ENCODE measurements at regions not wholly inside any gene's neighbourhood (a gene's known extent, or its start where the extent isn't known, plus 50 kb on each side); places are given as distances from the start of the nearest gene placed in this dataset.

DNA sequence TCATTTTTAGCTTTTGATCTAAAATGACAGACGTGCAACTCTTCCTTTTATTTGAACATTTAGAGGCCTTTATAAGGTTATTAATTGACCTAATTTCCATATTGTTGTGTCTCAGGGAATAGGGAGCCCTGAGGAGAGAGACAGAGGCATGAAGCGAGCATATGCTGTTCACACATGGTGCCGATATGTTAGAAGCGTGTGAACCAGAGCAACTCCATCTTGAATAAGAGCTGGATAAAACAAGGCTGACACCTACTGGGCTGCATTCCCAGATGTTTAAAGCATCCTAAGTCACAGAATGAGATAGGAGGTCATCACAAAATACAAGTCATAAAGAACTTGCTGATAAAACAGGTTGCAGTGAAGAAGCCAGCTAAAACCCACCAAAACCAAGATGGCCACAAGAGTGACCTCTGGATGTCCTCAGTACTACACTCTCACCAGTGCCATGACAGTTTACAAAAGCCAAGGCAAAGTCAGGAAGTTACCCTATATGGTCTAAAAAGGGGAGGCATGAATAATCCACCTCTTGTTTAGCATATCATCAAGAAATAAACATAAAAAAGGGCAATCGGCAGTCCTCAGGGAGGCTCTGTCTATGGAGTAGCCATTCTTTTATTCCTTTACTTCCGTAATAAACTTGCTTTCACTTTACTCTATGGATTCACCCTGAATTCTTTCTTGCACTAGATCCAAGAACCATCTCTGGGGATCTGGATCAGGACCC is 80.1 kb downstream of the SEC61G start:
- Histone ChIP-seq H3K27ac (no peak overlapping the region), H3K4me3 (no peak overlapping the region), H3K9ac (no peak overlapping the region), H3K9me3 (replicated peaks in 1 of 11) (no peaks in the 10 kb centered on the region), H3K4me2 (no peak overlapping the region), H3K4me1 (no peaks in the 10 kb centered on the region), H3K27me3 (no peaks in the 10 kb centered on the region), H3K36me3 (no peaks in the 10 kb centered on the region), H4K20me1 (no peaks in the 10 kb centered on the region)
- no peak for TF ChIP-seq Cebpa-rat (IDR thresholded peaks at IDR 0.05)

DNA sequence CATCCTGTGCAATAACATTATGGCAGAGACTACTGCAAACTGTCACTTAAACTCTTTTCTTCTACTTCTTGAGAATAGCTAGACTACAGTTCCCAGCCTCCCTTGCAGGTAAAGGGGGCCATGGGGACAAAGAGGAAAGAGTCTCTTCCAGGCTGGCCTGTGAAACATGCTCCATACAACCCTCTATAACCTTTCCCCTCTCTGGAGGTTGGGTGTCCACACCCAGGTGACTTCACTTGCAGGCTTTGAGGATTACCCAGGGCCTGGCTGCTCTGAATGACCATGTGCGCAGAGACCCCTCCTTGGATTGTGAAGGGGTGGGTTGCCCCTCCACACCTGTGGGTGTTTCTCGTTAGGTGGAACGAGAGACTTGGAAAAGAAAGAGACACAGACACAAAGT is 84.1 kb downstream of the SEC61G start:
- no peaks in the 10 kb centered on the region for H3K36me3 ChIP-seq
- no peaks in the 10 kb centered on the region for H3K4me1 ChIP-seq
- H3K27me3 ChIP-seq, result no peaks in the 10 kb centered on the region
- no peak for TF ChIP-seq Cebpa-rat (IDR thresholded peaks at IDR 0.05)
- H3K4me3 ChIP-seq, result no peak overlapping the region
- no peaks in the 10 kb centered on the region for H3K9me3 ChIP-seq (replicated peaks in 1 of 11)
- no peak overlapping the region for H3K27ac ChIP-seq
- no peak overlapping the region for H3K4me2 ChIP-seq
- H3K9ac ChIP-seq, result no peak overlapping the region
- H4K20me1 ChIP-seq, result no peaks in the 10 kb centered on the region

DNA sequence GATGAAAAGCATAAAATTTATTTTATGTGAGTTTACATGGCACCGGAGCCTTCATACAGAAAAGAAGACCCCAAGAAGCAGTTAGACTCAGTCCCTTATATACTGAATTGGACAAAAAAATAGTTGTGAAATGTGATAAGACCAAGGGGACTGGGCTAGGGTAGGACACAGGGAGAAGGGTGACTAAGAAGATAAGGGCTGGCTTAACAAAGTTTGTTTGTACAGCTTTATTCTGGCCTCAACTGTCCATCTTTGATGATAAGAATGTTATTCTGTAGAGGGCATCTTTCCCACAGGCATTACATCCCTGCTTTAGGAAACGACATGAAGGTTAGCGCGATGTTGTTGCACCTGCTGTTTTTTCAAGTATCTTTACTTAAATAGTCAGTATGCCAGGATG is 86.5 kb downstream of the SEC61G start:
- TF ChIP-seq Cebpa-rat (IDR thresholded peaks at IDR 0.05), result no peak
- Histone ChIP-seq H3K4me1 (no peaks in the 10 kb centered on the region), H3K4me3 (no peak overlapping the region), H3K27me3 (no peaks in the 10 kb centered on the region), H3K4me2 (no peak overlapping the region), H3K27ac (no peak overlapping the region), H3K9ac (no peak overlapping the region), H3K36me3 (no peaks in the 10 kb centered on the region), H3K9me3 (replicated peaks in 1 of 11) (no peaks in the 10 kb centered on the region), H4K20me1 (no peaks in the 10 kb centered on the region)

DNA sequence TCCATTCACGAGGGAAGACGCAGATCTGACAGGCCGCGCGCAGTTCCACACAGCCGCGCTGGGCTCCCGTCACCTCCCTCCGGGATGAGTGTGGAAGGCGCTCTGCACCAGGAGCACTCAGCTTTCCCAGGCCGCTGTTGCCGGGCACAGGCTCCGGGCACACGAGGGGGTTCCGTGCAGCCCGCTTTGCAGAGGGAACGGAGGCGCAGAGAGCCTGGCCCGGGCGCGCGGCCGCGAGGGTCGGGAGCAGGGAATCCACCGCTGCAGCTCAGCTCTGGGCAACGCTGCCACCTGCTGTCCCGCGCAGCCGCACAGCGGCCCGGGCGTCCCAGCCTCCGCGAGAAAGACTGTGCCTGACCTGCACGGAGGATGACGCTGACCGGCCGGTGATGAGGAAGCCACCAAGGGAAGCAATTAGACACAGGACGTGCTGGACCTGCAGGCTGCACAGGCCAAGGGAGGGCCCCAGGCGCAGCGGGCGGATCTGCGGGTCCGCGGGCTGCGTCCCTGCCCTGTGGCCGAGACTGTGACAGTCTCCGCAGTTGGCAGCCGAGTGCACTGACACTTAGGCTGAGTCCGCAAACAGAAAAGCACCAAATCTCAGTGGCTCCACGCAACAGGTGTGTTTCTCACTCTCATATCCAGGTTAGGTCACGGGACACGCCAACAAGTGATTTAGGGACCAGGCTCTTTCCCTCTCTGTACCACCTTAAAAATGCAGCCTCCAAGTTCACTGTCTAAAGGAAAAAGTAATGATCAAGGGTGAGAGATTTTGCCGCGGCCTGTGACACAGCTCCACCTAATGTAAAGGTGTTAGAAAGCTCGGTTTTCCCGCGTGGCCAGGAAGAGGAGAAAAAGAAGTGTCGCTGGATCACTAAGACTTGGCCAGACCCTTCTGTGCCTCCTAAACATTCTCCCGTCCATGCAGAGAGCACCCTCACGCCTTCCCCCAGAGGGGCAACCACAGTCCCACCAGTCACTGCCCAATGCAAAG is 94.5 kb downstream of the SEC61G start:
- H4K20me1 ChIP-seq, result no peaks in the 10 kb centered on the region
- no peak overlapping the region for H3K4me2 ChIP-seq
- H3K4me1 ChIP-seq, result no peaks in the 10 kb centered on the region
- H3K9ac ChIP-seq, result no peak overlapping the region
- TF ChIP-seq Cebpa-rat (IDR thresholded peaks at IDR 0.05), result no peak
- H3K4me3 ChIP-seq, result no peak overlapping the region
- H3K27ac ChIP-seq, result no peak overlapping the region
- no peaks in the 10 kb centered on the region for H3K36me3 ChIP-seq
- peaks cover 7 to 17% (median 9%) of the 10 kb centered on the region in 11 experiments; a peak in 14 of 22 replicates for H3K9me3 ChIP-seq (replicated peaks in 1 of 11)
- H3K27me3 ChIP-seq, result no peaks in the 10 kb centered on the region

DNA sequence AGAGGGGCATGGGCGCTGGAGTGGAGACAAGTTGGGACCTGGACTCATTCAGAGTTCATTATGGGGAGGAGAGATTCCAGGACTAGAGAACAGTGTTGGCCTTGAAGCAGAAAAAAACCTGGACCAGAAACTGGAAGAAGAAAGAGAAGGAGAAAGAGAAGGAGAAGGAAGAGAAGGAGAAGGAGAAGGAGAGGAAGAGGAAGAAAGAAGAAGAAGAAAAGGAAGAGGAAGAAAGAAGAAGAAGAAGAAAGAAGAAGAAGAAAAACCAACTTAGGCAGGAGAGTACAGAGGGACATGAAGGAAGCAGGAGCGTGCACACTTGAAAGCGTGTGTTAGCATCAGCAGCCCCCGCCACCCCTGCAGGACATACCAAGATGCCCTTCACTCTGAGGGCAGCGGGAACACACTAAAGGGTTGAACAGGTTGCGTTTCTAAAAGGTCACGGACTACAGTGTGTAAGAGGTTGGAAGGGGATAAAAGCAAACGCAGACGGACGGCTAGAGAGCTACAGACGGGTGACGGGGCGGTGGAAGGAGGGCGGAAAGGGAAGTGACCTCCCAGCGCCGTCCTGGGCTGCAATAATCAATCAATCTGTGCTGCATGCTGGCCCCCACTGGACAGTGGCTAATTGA is 95.3 kb downstream of the SEC61G start:
- Histone ChIP-seq H3K4me2 (no peak overlapping the region), H3K27me3 (no peaks in the 10 kb centered on the region), H3K27ac (no peak overlapping the region), H3K4me3 (no peak overlapping the region), H4K20me1 (no peaks in the 10 kb centered on the region), H3K9me3 (replicated peaks in 1 of 11) (peaks cover 7 to 17% (median 9%) of the 10 kb centered on the region in 11 experiments; a peak in 14 of 22 replicates), H3K9ac (no peak overlapping the region), H3K4me1 (no peaks in the 10 kb centered on the region), H3K36me3 (no peaks in the 10 kb centered on the region)
- no peak for TF ChIP-seq Cebpa-rat (IDR thresholded peaks at IDR 0.05)

- Histone ChIP-seq H3K9ac (no peak overlapping the region), H3K4me1 (no peaks in the 10 kb centered on the region), H3K4me2 (no peak overlapping the region), H3K27me3 (no peaks in the 10 kb centered on the region), H4K20me1 (no peaks in the 10 kb centered on the region), H3K27ac (no peak overlapping the region), H3K36me3 (no peaks in the 10 kb centered on the region), H3K4me3 (no peak overlapping the region), H3K9me3 (replicated peaks in 1 of 11) (peaks cover 7 to 17% (median 9%) of the 10 kb centered on the region in 11 experiments; a peak in 14 of 22 replicates)
- no peak for TF ChIP-seq Cebpa-rat (IDR thresholded peaks at IDR 0.05)
Observed at GRCh38 chr7:54663186-54663585, 95.8 kb downstream of the SEC61G start.

GRCh38 chr7:54662701-54663100 is 96.3 kb downstream of the SEC61G start:
- no peak overlapping the region for H3K4me2 ChIP-seq
- no peaks in the 10 kb centered on the region for H3K4me1 ChIP-seq
- H3K27me3 ChIP-seq, result no peaks in the 10 kb centered on the region
- no peaks in the 10 kb centered on the region for H3K36me3 ChIP-seq
- H3K9ac ChIP-seq, result no peak overlapping the region
- no peak for TF ChIP-seq Cebpa-rat (IDR thresholded peaks at IDR 0.05)
- H3K27ac ChIP-seq, result no peak overlapping the region
- no peak overlapping the region for H3K4me3 ChIP-seq
- H4K20me1 ChIP-seq, result no peaks in the 10 kb centered on the region
- H3K9me3 ChIP-seq (replicated peaks in 1 of 11), result peaks cover 7 to 17% (median 9%) of the 10 kb centered on the region in 11 experiments; a peak in 14 of 22 replicates

DNA sequence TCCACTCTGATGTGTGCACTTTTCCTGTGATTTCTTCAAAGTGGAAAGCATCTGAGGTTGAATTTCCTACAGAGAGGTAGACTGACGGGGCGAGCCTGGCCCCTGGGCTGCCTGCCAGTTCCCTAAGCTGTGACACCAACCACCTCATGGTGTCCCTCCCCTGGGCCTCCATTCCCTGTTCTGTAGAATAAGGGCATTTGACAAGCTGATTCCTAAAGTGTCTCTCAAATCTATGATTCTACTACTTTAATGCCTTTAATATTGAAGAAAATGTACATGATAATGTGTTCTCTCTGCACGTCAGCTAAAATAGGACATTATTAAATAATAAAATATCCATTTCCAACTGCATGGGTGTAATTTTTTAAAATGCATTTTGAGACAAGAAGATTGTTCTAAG is 105.1 kb downstream of the SEC61G start:
- Histone ChIP-seq H3K9me3 (replicated peaks in 1 of 11) (no peaks in the 10 kb centered on the region), H3K4me2 (no peak overlapping the region), H3K4me3 (no peak overlapping the region), H4K20me1 (no peaks in the 10 kb centered on the region), H3K9ac (no peak overlapping the region), H3K27ac (no peak overlapping the region), H3K36me3 (no peaks in the 10 kb centered on the region), H3K4me1 (no peaks in the 10 kb centered on the region), H3K27me3 (no peaks in the 10 kb centered on the region)
- TF ChIP-seq Cebpa-rat (IDR thresholded peaks at IDR 0.05), result no peak

GRCh38 chr7:54643064-54643463 is 100.9 kb downstream of the VSTM2A start:
- Histone ChIP-seq H3K27me3 (no peaks in the 10 kb centered on the region), H3K27ac (no peak overlapping the region), H4K20me1 (no peaks in the 10 kb centered on the region), H3K9ac (no peak overlapping the region), H3K4me3 (no peak overlapping the region), H3K4me2 (no peak overlapping the region), H3K4me1 (peaks cover 0 to 4% (median 0%) of the 10 kb centered on the region in 10 experiments; a peak in 1 of 20 replicates), H3K9me3 (replicated peaks in 1 of 11) (no peaks in the 10 kb centered on the region), H3K36me3 (no peaks in the 10 kb centered on the region)
- TF ChIP-seq Cebpa-rat (IDR thresholded peaks at IDR 0.05), result no peak
